ENCODE measurements at regions not wholly inside any gene's neighbourhood (a gene's known extent, or its start where the extent isn't known, plus 50 kb on each side); places are given as distances from the start of the nearest gene placed in this dataset.

DNA sequence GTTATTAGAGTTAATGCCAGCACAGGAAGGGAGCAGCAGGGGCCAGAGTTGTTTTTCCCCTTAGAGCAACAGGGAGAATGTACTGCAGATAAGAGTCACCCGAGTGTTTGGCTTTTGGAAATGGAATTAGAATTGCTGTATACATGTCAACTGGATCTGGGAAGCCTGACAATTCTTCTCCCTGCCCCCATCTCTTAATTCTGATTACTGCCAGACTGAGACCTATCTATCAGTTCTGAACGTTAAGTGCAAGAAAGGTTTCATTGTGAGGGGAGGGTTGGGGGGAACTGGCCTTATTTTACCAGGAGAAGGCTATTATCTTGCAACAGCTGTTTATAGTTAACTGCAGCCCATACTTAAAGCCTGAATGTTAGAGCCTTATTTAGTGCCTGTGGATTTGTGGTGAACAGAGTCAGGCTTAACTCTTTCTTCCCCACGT lies 424.5 kb upstream of the CDH11 start:
- TF ChIP-seq SUZ12 (IDR thresholded peaks at IDR 0.05) (no peak), FOXA1 (IDR thresholded peaks at IDR 0.05) (no peak), BHLHE40 (IDR thresholded peaks at IDR 0.05; ENCODE audit: borderline replicate concordance) (no peak)

All from HEK293T (cell line).